ENCODE measurements at regions not wholly inside any gene's neighbourhood (a gene's known extent, or its start where the extent isn't known, plus 50 kb on each side); places are given as distances from the start of the nearest gene placed in this dataset.

DNA sequence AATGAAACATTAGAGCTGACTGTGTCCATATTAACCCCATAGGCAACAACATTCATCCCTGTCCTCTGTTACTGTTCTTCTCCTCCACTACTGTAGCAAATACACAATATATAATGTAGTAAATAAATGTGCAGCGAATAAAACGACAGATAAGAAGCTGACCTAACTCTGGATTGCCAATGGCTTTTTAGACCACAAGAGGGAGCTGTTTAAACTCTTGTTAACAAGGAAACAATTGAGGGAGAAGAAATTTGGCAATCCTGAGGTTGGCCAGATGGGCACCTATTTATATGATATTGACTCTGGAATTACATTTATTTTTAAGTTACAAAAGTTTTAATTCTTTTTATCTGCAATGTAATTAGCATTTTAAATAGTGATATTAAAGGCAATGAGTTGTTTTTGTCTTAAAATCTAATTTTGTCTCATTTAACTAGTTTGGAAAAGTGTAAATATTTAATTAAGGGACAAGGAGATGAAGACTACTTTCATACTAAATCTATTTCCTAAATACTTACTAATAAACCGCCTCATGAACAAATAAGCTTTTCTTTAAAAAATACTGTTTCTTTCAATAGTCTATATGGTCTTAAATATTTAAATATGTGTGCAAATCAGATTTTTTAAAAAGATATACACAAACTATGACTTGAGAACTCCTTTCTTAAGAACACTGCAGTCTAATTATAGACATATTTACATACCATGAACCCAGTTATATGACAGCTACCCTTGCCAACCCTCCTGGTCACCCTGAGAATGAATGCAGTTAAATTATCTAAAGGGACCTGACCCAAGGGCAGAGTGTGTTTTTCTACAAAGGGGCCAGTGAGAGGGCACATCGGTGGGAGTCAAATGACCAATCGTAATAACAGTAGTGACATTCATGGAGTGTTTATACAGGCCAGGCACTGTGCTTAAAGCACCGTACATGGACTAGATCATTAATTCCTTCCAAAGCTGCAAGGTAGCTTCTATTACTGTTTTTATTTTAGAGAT is 52.9 kb upstream of the HPF1 start:
- intact Hi-C loops (cut with DNase I; ENCODE audit: low total_unique reads): loop anchor here (5.0 kb wide), 1 partner anchor 232 kb away; no protein-coding TSS in a partner anchor
- DNase-seq (ENCODE audit: low spot score in 2 of 2): peak in 1 of 2 donors; percentile 63
- H3K4me3 ChIP-seq (ENCODE audit: low read depth, poor library complexity, severe bottlenecking): no peak overlapping the region
- TF ChIP-seq, protein P1, sequence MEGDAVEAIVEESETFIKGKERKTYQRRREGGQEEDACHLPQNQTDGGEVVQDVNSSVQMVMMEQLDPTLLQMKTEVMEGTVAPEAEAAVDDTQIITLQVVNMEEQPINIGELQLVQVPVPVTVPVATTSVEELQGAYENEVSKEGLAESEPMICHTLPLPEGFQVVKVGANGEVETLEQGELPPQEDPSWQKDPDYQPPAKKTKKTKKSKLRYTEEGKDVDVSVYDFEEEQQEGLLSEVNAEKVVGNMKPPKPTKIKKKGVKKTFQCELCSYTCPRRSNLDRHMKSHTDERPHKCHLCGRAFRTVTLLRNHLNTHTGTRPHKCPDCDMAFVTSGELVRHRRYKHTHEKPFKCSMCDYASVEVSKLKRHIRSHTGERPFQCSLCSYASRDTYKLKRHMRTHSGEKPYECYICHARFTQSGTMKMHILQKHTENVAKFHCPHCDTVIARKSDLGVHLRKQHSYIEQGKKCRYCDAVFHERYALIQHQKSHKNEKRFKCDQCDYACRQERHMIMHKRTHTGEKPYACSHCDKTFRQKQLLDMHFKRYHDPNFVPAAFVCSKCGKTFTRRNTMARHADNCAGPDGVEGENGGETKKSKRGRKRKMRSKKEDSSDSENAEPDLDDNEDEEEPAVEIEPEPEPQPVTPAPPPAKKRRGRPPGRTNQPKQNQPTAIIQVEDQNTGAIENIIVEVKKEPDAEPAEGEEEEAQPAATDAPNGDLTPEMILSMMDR (IDR thresholded peaks at IDR 0.05): peak in 1 of 3 donors; percentile 42
- TF ChIP-seq POLR2A (IDR thresholded peaks at IDR 0.05): no peak
- 42 to 45% methylated on average over 6 of the region's 6 CpGs for WGBS, 2 donors

DNA sequence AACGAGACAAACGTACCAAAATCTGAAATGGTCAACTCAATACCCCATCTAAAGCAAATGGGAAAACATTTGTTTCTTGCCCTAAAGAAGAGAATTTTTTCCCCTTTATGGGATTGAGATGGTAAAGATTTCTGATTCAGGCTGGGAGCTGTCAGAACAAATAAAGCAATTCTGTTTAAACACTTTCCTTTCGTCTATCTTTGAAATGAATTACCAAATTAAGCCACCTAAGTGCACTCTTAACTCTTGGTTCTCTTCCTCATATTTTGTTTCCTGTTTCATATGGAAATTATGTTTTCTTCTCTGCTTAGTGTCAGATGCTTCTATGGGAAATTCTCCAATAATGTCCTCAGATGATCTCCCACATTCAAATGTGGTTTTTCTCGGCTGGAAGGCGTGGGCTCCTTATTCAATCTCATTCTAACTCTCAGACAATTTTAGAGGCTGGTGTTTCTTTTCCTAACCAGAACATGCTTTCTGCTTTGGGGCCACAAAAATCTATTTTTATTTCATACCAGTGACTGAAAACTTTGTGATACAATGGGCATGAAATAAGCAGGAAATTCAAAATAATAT is 50.3 kb upstream of the HPF1 start:
- H3K4me3 ChIP-seq (ENCODE audit: low read depth, poor library complexity, severe bottlenecking): no peak overlapping the region
- WGBS, 2 donors: 54 to 55% methylated on average over 5 of the region's 5 CpGs
- no peak for DNase-seq (ENCODE audit: low spot score in 2 of 2)
- intact Hi-C loops (cut with DNase I; ENCODE audit: low total_unique reads): no loop called here
- TF ChIP-seq, protein P1 (IDR thresholded peaks at IDR 0.05): no peak
